Psoas muscle (tissue), 7 donors: ENCODE measurements at regions not wholly inside any gene's neighbourhood (a gene's known extent, or its start where the extent isn't known, plus 50 kb on each side); places are given as distances from the start of the nearest gene placed in this dataset.

Source experiments
- ATAC-seq, 4 donors: fragments of 200-7000 bp; cut with Tn5 transposase; one replicate each; pipeline ENCODE4 v1.9.1; 2020; ENCODE audit warnings: moderate library complexity in 3 of 4, mild to moderate bottlenecking in 2 of 4
- DNase-seq, 2 donors: peaks; one replicate each; pipeline ENCODE4 v3.0.0-alpha.2; 2020
- H3K27ac ChIP-seq: fragments of 200-600 bp; one replicate; pipeline ENCODE4 v1.8.0; 2022
- H3K27me3 ChIP-seq, 3 donors: fragments of 200-600 bp in 1 of 3; one replicate each; pipeline versions ENCODE4 v1.6.1 to v1.8.0; 2013 to 2022; ENCODE audit warnings: low read length in 2 of 3, mild to moderate bottlenecking in 2 of 3, moderate library complexity in 1 of 3; ENCODE audit not compliant: insufficient read depth in 3 of 3
- H3K36me3 ChIP-seq, 2 donors: fragments of 200-600 bp in 1 of 2; one replicate each; pipeline versions ENCODE4 v1.6.1 to v1.8.0; 2013 to 2022; ENCODE audit warnings: low read depth in 1 of 2, mild to moderate bottlenecking in 1 of 2, moderate library complexity in 1 of 2; ENCODE audit not compliant: insufficient read depth in 1 of 2
- H3K4me1 ChIP-seq: fragments of 200-600 bp; one replicate; pipeline ENCODE4 v1.8.0; 2022
- H3K4me3 ChIP-seq: fragments of 200-600 bp; one replicate; pipeline ENCODE4 v1.8.0; 2022; ENCODE audit warnings: mild to moderate bottlenecking
- H3K9me3 ChIP-seq: fragments of 200-600 bp; one replicate; pipeline ENCODE4 v1.8.0; 2022
- WGBS, 3 donors: extraction: QIAGEN DNeasy Blood & Tissue Kit; methylation state at CpG; one replicate each; pipeline versions ENCODE4 v1.1.6 to v1.1.7; 2013; 5-methylcytosine and 5-hydroxymethylcytosine counted together
- intact Hi-C, 2 donors: fragments of 100-400 bp; cut with DNase I; formaldehyde crosslinking; loops; one replicate each; pipeline versions ENCODE4 v1.11.0 to v1.14.2; 2022
- TF ChIP-seq, protein P1 (sequence below): fragments of 200-600 bp; IDR thresholded peaks from one replicate; pipeline ENCODE4 v1.8.0; 2022; ENCODE audit warnings: antibody characterized with exemption
- donor health status: healthy with polysubstance abuse.
- donor health status: DM: no; HTN: no; CAD: no; lungs with moderate emphysema.
- donor health status: Bipolar disorder and iron deficiency.
- donor health status: healthy.
- donor health status: DM: yes; HTN: yes; CAD: no.
- donor health status: DM: no; HTN: no; CAD: no.
- donor health status: DM: yes; HTN: yes; CAD: no.

DNA sequence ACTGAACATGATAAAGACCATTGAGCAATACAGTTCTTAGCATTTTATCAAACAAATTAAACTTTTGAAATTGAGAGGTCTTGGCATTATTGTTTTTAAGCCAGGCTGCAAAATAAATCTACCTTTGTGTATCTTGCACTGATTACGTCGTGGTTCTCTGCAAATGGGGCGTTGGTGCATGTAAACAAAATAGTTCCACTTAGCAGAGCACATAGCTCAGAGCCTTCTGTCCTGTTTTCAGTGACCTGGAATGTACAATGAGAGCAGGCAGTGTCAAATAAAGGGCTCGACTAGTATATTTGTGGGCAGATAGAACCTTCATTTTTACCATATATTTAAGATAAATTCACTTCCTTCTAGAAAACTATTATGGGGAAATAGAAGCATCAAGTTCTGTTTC, 333.9 kb upstream of the SMIM30 start:
- H3K4me3 ChIP-seq = no peak overlapping the region
- TF ChIP-seq, protein P1, sequence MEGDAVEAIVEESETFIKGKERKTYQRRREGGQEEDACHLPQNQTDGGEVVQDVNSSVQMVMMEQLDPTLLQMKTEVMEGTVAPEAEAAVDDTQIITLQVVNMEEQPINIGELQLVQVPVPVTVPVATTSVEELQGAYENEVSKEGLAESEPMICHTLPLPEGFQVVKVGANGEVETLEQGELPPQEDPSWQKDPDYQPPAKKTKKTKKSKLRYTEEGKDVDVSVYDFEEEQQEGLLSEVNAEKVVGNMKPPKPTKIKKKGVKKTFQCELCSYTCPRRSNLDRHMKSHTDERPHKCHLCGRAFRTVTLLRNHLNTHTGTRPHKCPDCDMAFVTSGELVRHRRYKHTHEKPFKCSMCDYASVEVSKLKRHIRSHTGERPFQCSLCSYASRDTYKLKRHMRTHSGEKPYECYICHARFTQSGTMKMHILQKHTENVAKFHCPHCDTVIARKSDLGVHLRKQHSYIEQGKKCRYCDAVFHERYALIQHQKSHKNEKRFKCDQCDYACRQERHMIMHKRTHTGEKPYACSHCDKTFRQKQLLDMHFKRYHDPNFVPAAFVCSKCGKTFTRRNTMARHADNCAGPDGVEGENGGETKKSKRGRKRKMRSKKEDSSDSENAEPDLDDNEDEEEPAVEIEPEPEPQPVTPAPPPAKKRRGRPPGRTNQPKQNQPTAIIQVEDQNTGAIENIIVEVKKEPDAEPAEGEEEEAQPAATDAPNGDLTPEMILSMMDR = no peak
- H3K9me3 ChIP-seq = no peaks in the 10 kb centered on the region
- DNase-seq (no peak), ATAC-seq (no peak)
- 54 to 66% (median 65%) methylated on average over 4 of the region's 4 CpGs for WGBS, 3 donors
- no peaks in the 10 kb centered on the region for H3K27me3 ChIP-seq
- intact Hi-C loops = no loop called here
- H3K36me3 ChIP-seq = no peaks in the 10 kb centered on the region
- H3K27ac ChIP-seq = no peak overlapping the region
- no peaks in the 10 kb centered on the region for H3K4me1 ChIP-seq

DNA sequence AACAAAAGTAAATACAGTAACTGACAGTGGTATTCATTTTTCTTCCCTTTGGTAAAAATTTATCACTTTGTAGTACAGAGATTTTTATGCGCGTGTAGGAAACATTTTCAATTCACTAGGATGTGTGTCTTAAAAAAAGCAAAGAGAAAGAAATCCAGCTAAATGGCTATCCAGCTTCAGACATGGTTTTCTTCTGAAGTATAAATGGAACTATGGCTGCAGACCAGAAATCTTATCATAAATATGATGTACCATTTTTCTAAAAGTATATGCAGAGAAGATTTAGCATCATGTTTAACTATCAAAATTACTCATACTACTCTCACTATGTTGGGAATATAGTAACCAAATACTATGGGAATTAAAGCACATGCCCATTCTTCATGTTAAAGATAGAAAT, 328.4 kb upstream of the SMIM30 start:
- H3K36me3 ChIP-seq = no peaks in the 10 kb centered on the region
- H3K4me3 ChIP-seq = no peak overlapping the region
- no peak for DNase-seq
- 89 to 99% (median 92%) methylated on average over 2 of the region's 2 CpGs for WGBS, 3 donors
- ATAC-seq = no peak
- TF ChIP-seq, protein P1 = no peak
- H3K4me1 ChIP-seq = no peaks in the 10 kb centered on the region
- H3K27ac ChIP-seq = no peak overlapping the region
- no peaks in the 10 kb centered on the region for H3K9me3 ChIP-seq
- H3K27me3 ChIP-seq = no peaks in the 10 kb centered on the region
- intact Hi-C loops = no loop called here

DNA sequence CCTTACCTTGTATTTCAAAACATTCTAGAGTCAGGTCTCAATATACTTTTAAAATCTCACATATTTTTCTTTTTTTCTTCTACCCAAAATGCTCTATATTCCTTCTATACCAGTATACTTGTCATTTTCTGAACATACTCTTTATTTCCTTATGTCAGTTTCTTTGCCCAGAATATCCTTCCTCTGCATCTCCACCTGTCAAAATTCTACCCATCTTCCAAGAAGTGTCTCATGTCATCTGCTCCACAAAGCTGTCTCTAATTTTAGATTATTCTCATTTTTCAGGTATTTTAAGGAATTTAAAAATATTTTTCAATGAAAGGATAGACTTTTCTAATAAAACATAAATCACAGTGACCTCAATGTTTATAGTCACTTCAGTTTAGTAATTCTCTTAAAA, 328.0 kb upstream of the SMIM30 start:
- intact Hi-C loops = no loop called here
- H3K4me1 ChIP-seq = no peaks in the 10 kb centered on the region
- no peaks in the 10 kb centered on the region for H3K36me3 ChIP-seq
- DNase-seq (no peak), ATAC-seq (no peak)
- TF ChIP-seq, protein P1 = no peak
- no peak overlapping the region for H3K27ac ChIP-seq
- H3K4me3 ChIP-seq = no peak overlapping the region
- H3K9me3 ChIP-seq = no peaks in the 10 kb centered on the region
- no peaks in the 10 kb centered on the region for H3K27me3 ChIP-seq

DNA sequence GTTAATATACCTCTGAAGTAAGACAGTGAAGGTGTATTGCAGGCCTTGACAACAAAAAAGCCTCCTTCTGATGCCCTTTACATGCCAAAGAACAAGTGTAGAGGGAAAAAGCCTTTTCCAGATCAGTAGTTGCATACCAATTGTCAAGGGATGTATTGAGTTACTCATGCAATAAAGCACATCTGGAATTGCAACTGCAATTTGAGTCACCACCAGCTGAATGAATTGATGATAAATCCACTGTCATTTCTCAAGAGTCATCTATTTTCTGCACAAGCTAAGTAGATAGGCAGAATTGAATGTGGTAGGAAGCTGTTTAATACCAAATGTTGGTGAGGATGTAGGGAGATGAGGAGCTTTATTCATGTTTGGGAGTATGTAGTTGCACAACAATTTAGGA, 325.9 kb upstream of the SMIM30 start:
- Histone ChIP-seq H3K4me1 (no peaks in the 10 kb centered on the region), H3K9me3 (no peaks in the 10 kb centered on the region), H3K27me3 (no peaks in the 10 kb centered on the region), H3K27ac (no peak overlapping the region), H3K4me3 (no peak overlapping the region), H3K36me3 (no peaks in the 10 kb centered on the region)
- DNase-seq (no peak), ATAC-seq (no peak)
- TF ChIP-seq, protein P1 = no peak
- intact Hi-C loops = no loop called here

DNA sequence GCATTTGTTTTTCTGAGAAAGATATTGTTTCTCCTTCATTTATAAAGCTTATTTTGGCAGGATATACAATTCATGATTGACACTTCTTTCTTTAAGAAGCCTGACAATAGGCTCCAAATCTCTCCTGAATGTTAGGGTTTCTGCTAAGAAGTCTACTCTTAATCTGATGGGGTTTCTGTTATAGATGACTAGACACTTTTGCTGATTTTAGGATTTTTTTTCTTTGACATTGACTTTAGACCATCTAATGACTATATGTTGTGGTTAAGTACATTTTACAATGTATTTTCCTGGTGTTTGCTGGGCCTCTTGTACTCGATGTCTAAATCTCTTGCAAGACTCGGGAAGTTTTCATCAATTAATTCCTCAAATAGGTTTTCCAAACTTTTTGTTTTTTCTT, 321.8 kb upstream of the SMIM30 start:
- no peaks in the 10 kb centered on the region for H3K4me1 ChIP-seq
- H3K27me3 ChIP-seq = no peaks in the 10 kb centered on the region
- H3K9me3 ChIP-seq = peaks cover 5% of the 10 kb centered on the region
- ATAC-seq (no peak), DNase-seq (no peak)
- TF ChIP-seq, protein P1 = no peak
- no peak overlapping the region for H3K27ac ChIP-seq
- WGBS, 3 donors = 59 to 86% (median 85%) methylated on average over 2 of the region's 2 CpGs
- no peaks in the 10 kb centered on the region for H3K36me3 ChIP-seq
- intact Hi-C loops = no loop called here
- H3K4me3 ChIP-seq = no peak overlapping the region
